AG08395 (cell line): ENCODE measurements at regions not wholly inside any gene's neighbourhood (a gene's known extent, or its start where the extent isn't known, plus 50 kb on each side); places are given as distances from the start of the nearest gene placed in this dataset.
"Not testable (repeated sequence)": the region's sequence is repeated elsewhere in the genome, so short reads cannot be mapped to it uniquely, and the experiment has no call there.

ENCODE experiments used
- DNase-seq: peaks from one replicate; pipeline ENCODE4 v3.0.0; 2012; ENCODE audit warnings: mixed read lengths, low spot score

- no peak for DNase-seq
Observed at GRCh38 chr15:96582473-96582872, 252.0 kb downstream of the NR2F2 start.

- no peak for DNase-seq
Observed at GRCh38 chr15:96583671-96584070, 253.2 kb downstream of the NR2F2 start.

- no peak for DNase-seq
Observed at GRCh38 chr15:96585484-96586386, 255.2 kb downstream of the NR2F2 start.

- DNase-seq, result no peak
Observed at GRCh38 chr15:96586901-96587300, 256.4 kb downstream of the NR2F2 start.

- DNase-seq, result no peak
Observed at GRCh38 chr15:96589864-96590263, 259.4 kb downstream of the NR2F2 start.

- no peak for DNase-seq
Observed at GRCh38 chr15:96593735-96594134, 263.2 kb downstream of the NR2F2 start.

- DNase-seq, result no peak
Observed at GRCh38 chr15:96595951-96596350, 265.5 kb downstream of the NR2F2 start.

- DNase-seq, result no peak
Observed at GRCh38 chr15:96598514-96598913, 268.0 kb downstream of the NR2F2 start.

GRCh38 chr15:96599268-96599667 is 268.8 kb downstream of the NR2F2 start:
- DNase-seq, result no peak

- DNase-seq, result no peak
Observed at GRCh38 chr15:96600350-96600749, 269.9 kb downstream of the NR2F2 start.

GRCh38 chr15:96606617-96607016 is 276.1 kb downstream of the NR2F2 start:
- DNase-seq, result no peak

- no peak for DNase-seq
Observed at GRCh38 chr15:96610757-96611156, 280.3 kb downstream of the NR2F2 start.

- no peak for DNase-seq
Observed at GRCh38 chr15:96612917-96613316, 282.4 kb downstream of the NR2F2 start.

- no peak for DNase-seq
Observed at GRCh38 chr15:96619174-96619573, 288.7 kb downstream of the NR2F2 start.

GRCh38 chr15:96622714-96623113 is 292.2 kb downstream of the NR2F2 start:
- DNase-seq, result no peak

- no peak for DNase-seq
Observed at GRCh38 chr15:96625256-96625655, 294.8 kb downstream of the NR2F2 start.

- DNase-seq, result no peak
Observed at GRCh38 chr15:96627031-96627568, 296.6 kb downstream of the NR2F2 start.

- DNase-seq, result no peak
Observed at GRCh38 chr15:96629511-96629910, 299.0 kb downstream of the NR2F2 start.

- DNase-seq, result no peak
Observed at GRCh38 chr15:96638793-96639192, 308.3 kb downstream of the NR2F2 start.

- no peak for DNase-seq
Observed at GRCh38 chr15:96645796-96646195, 315.3 kb downstream of the NR2F2 start.

- no peak for DNase-seq
Observed at GRCh38 chr15:96648866-96649265, 318.4 kb downstream of the NR2F2 start.

GRCh38 chr15:96657096-96657495 is 326.6 kb downstream of the NR2F2 start:
- DNase-seq, result no peak

GRCh38 chr15:96666979-96667378 is 336.5 kb downstream of the NR2F2 start:
- not testable (repeated sequence) for DNase-seq

GRCh38 chr15:96670389-96670788 is 339.9 kb downstream of the NR2F2 start:
- DNase-seq, result no peak
